ENCODE measurements at regions not wholly inside any gene's neighbourhood (a gene's known extent, or its start where the extent isn't known, plus 50 kb on each side); places are given as distances from the start of the nearest gene placed in this dataset.
"Not testable (repeated sequence)": the region's sequence is repeated elsewhere in the genome, so short reads cannot be mapped to it uniquely, and the experiment has no call there.

- DNase-seq (ENCODE audit: low read depth in 2 of 2) = peak; percentile 98 to 100
Measured at GRCh38 chr5:93359296-93359959, 221.6 kb downstream of the NR2F1-AS1 start.

- no peak for DNase-seq (ENCODE audit: low read depth in 2 of 2)
Measured at GRCh38 chr5:93358176-93358575, 222.8 kb downstream of the NR2F1-AS1 start.

GRCh38 chr5:93357686-93358085 is 223.3 kb downstream of the NR2F1-AS1 start:
- DNase-seq (ENCODE audit: low read depth in 2 of 2) = no peak

- peak in 1 of 2 donors; percentile 46 for DNase-seq (ENCODE audit: low read depth in 2 of 2)
Measured at GRCh38 chr5:93355691-93356090, 225.3 kb downstream of the NR2F1-AS1 start.

- peak in 1 of 2 donors; percentile 42 for DNase-seq (ENCODE audit: low read depth in 2 of 2)
Measured at GRCh38 chr5:93352186-93352585, 228.8 kb downstream of the NR2F1-AS1 start.

GRCh38 chr5:93349613-93350012 is 231.4 kb downstream of the NR2F1-AS1 start:
- DNase-seq (ENCODE audit: low read depth in 2 of 2) = peak; percentile 84 to 96

- DNase-seq (ENCODE audit: low read depth in 2 of 2) = no peak
Measured at GRCh38 chr5:93348231-93348630, 232.8 kb downstream of the NR2F1-AS1 start.

- not testable (repeated sequence) for DNase-seq (ENCODE audit: low read depth in 2 of 2)
Measured at GRCh38 chr5:93346850-93347249, 234.2 kb downstream of the NR2F1-AS1 start.

- DNase-seq (ENCODE audit: low read depth in 2 of 2) = no peak
Measured at GRCh38 chr5:93346301-93346700, 234.7 kb downstream of the NR2F1-AS1 start.

- no peak for DNase-seq (ENCODE audit: low read depth in 2 of 2)
Measured at GRCh38 chr5:93343570-93343969, 237.4 kb downstream of the NR2F1-AS1 start.

- no peak for DNase-seq (ENCODE audit: low read depth in 2 of 2)
Measured at GRCh38 chr5:93342563-93343061, 238.4 kb downstream of the NR2F1-AS1 start.

GRCh38 chr5:93340881-93341280 is 240.1 kb downstream of the NR2F1-AS1 start:
- DNase-seq (ENCODE audit: low read depth in 2 of 2) = no peak

GRCh38 chr5:93337138-93337537 is 243.9 kb downstream of the NR2F1-AS1 start:
- DNase-seq (ENCODE audit: low read depth in 2 of 2) = peak in 1 of 2 donors; percentile 9

- peak in 1 of 2 donors; percentile 52 for DNase-seq (ENCODE audit: low read depth in 2 of 2)
Measured at GRCh38 chr5:93336330-93337110, 244.5 kb downstream of the NR2F1-AS1 start.

GRCh38 chr5:93331863-93332262 is 249.2 kb downstream of the NR2F1-AS1 start:
- DNase-seq (ENCODE audit: low read depth in 2 of 2) = no peak

- no peak for DNase-seq (ENCODE audit: low read depth in 2 of 2)
Measured at GRCh38 chr5:93331241-93331640, 249.8 kb downstream of the NR2F1-AS1 start.

GRCh38 chr5:93330506-93330905 is 250.5 kb downstream of the NR2F1-AS1 start:
- DNase-seq (ENCODE audit: low read depth in 2 of 2) = no peak

- DNase-seq (ENCODE audit: low read depth in 2 of 2) = no peak
Measured at GRCh38 chr5:93329756-93330155, 251.3 kb downstream of the NR2F1-AS1 start.

GRCh38 chr5:93328833-93329232 is 252.2 kb downstream of the NR2F1-AS1 start:
- no peak for DNase-seq (ENCODE audit: low read depth in 2 of 2)

GRCh38 chr5:93327605-93328004 is 253.4 kb downstream of the NR2F1-AS1 start:
- no peak for DNase-seq (ENCODE audit: low read depth in 2 of 2)

- no peak for DNase-seq (ENCODE audit: low read depth in 2 of 2)
Measured at GRCh38 chr5:93325946-93326345, 255.1 kb downstream of the NR2F1-AS1 start.

GRCh38 chr5:93322974-93323860 is 257.8 kb downstream of the NR2F1-AS1 start:
- DNase-seq (ENCODE audit: low read depth in 2 of 2) = no peak
